OCI-LY7 (cell line): ENCODE measurements at regions not wholly inside any gene's neighbourhood (a gene's known extent, or its start where the extent isn't known, plus 50 kb on each side); places are given as distances from the start of the nearest gene placed in this dataset.

Experiments
- BruUV-seq: library from RNA; stranded (reverse); fragments of 400-500 nt; replicated peaks from 2 replicates; lab custom pipeline; 2021; lab: Mats Ljungman, UMichigan
- CTCF ChIA-PET: fragments of 300-600 bp; sonication (Branson Sonifier 250); formaldehyde crosslinking; loops from one replicate; lab custom pipeline; 2022; ENCODE audit warnings: antibody characterized with exemption; ENCODE audit not compliant: unreplicated experiment; lab: Charles Lee
- POLR2A ChIA-PET: fragments of 300-600 bp; sonication (Branson Sonifier 250); formaldehyde crosslinking; loops from one replicate; lab custom pipeline; 2022; ENCODE audit warnings: antibody characterized with exemption; lab: Charles Lee
- DNase-seq: peaks from one replicate; pipeline ENCODE4 v3.0.0-alpha.2; 2015; ENCODE audit warnings: low spot score
- H2AFZ ChIP-seq: fragments of 200-600 bp; sonication (generic), shearing (Covaris generic); 2 replicates; pipeline ENCODE4 v1.6.1; 2014; ENCODE audit warnings: mild to moderate bottlenecking, antibody characterized with exemption, low read length, moderate library complexity
- H3K27ac ChIP-seq: fragments of 200-600 bp; sonication (generic); 2 replicates; pipeline ENCODE4 v1.5.1; 2014; ENCODE audit warnings: mixed run types, low read depth, mild to moderate bottlenecking, moderate library complexity, low read length, inconsistent platforms; ENCODE audit not compliant: poor library complexity, severe bottlenecking
- H3K36me3 ChIP-seq: fragments of 200-600 bp; sonication (generic); 2 replicates; pipeline ENCODE4 v1.6.1; 2014; ENCODE audit warnings: mild to moderate bottlenecking, antibody characterized with exemption, low read length, moderate library complexity, mixed read lengths; ENCODE audit not compliant: insufficient read depth
- H3K4me1 ChIP-seq: fragments of 200-600 bp; sonication (generic); 2 replicates; pipeline ENCODE4 v1.5.1; 2014; ENCODE audit warnings: mild to moderate bottlenecking, low read length; ENCODE audit not compliant: insufficient read depth, poor library complexity, severe bottlenecking
- H3K4me2 ChIP-seq: fragments of 200-600 bp; sonication (generic); 2 replicates; pipeline ENCODE4 v1.6.1; 2014; ENCODE audit warnings: mild to moderate bottlenecking, low read length
- H3K4me3 ChIP-seq: fragments of 200-600 bp; sonication (generic); 2 replicates; pipeline ENCODE4 v1.5.1; 2014; ENCODE audit warnings: mild to moderate bottlenecking, low read depth, low read length; ENCODE audit not compliant: poor library complexity, severe bottlenecking
- H3K79me2 ChIP-seq: fragments of 200-600 bp; sonication (generic); 2 replicates; pipeline ENCODE4 v1.6.1; 2016; ENCODE audit warnings: low read depth, mild to moderate bottlenecking, low read length, moderate library complexity, mixed read lengths; ENCODE audit not compliant: insufficient read depth
- H3K9me2 ChIP-seq: fragments of 200-600 bp; sonication (generic); 2 replicates; pipeline ENCODE4 v1.6.1; 2016; ENCODE audit warnings: mild to moderate bottlenecking, low read length, mixed read lengths; ENCODE audit not compliant: insufficient read depth
- H3K9me3 ChIP-seq: fragments of 200-600 bp; sonication (generic); 2 replicates; pipeline ENCODE4 v1.6.1; 2014; ENCODE audit warnings: mild to moderate bottlenecking, mixed run types, low read length, mixed read lengths
- H4K20me1 ChIP-seq: fragments of 200-600 bp; sonication (generic); 2 replicates; pipeline ENCODE4 v1.6.1; 2014; ENCODE audit warnings: mild to moderate bottlenecking, antibody characterized with exemption, low read length, moderate library complexity, mixed read lengths; ENCODE audit not compliant: insufficient read depth
- EZH2phosphoT487 ChIP-seq: fragments of 200-600 bp; sonication (generic); IDR thresholded peaks from 2 replicates; pipeline ENCODE4 v1.6.1; 2018; ENCODE audit warnings: low read depth, borderline replicate concordance, mild to moderate bottlenecking, mixed run types, antibody characterized with exemption, low read length, moderate library complexity, mixed read lengths
- intact Hi-C: fragments of 100-400 bp; cut with micrococcal nuclease; formaldehyde crosslinking; loops from one replicate; pipeline ENCODE4 v1.10.0; 2022; ENCODE audit not compliant: unreplicated experiment
- TF ChIP-seq, protein P1 (sequence below): fragments of 200-600 bp; sonication (generic); conservative IDR thresholded peaks from 2 replicates; pipeline ENCODE4 v1.5.1; 2014; ENCODE audit warnings: mild to moderate bottlenecking, antibody characterized with exemption, low read length, moderate library complexity, mixed read lengths

DNA sequence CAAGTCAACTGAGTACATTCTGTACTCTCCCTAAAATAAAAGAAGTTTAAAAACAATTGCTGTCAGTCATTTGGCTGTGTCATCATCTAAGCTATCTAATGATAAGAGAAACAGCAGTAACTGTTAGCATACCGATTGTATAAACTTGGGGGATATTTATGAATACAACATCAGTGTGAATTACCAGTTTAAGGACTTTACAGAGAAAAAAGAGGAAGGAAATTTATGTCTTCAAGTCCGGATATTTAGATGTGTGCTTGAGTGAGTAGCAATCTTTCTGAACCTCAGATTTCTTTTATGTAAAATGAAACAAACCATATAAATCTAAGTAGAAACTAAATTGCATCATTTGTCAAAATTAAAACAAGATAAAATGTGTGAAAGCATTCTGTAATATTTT, 1557.0 kb downstream of the MRPL39 start:
- Histone ChIP-seq H3K4me1 (no peaks in the 10 kb centered on the region), H3K36me3 (no peaks in the 10 kb centered on the region), H3K27ac (no peak overlapping the region), H3K4me3 (no peak overlapping the region), H3K9me3 (peaks cover 35% of the 10 kb centered on the region), H3K9me2 (no peaks in the 10 kb centered on the region), H2AFZ (no peak overlapping the region), H3K79me2 (no peaks in the 10 kb centered on the region), H4K20me1 (no peaks in the 10 kb centered on the region), H3K4me2 (no peak overlapping the region)
- CTCF ChIA-PET, result no interaction called here
- TF ChIP-seq, protein P1, sequence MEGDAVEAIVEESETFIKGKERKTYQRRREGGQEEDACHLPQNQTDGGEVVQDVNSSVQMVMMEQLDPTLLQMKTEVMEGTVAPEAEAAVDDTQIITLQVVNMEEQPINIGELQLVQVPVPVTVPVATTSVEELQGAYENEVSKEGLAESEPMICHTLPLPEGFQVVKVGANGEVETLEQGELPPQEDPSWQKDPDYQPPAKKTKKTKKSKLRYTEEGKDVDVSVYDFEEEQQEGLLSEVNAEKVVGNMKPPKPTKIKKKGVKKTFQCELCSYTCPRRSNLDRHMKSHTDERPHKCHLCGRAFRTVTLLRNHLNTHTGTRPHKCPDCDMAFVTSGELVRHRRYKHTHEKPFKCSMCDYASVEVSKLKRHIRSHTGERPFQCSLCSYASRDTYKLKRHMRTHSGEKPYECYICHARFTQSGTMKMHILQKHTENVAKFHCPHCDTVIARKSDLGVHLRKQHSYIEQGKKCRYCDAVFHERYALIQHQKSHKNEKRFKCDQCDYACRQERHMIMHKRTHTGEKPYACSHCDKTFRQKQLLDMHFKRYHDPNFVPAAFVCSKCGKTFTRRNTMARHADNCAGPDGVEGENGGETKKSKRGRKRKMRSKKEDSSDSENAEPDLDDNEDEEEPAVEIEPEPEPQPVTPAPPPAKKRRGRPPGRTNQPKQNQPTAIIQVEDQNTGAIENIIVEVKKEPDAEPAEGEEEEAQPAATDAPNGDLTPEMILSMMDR, result no peak
- no peak for TF ChIP-seq EZH2phosphoT487
- intact Hi-C loops, result no loop called here
- BruUV-seq, result no TSS peak
- POLR2A ChIA-PET, result no interaction called here
- no peak for DNase-seq

DNA sequence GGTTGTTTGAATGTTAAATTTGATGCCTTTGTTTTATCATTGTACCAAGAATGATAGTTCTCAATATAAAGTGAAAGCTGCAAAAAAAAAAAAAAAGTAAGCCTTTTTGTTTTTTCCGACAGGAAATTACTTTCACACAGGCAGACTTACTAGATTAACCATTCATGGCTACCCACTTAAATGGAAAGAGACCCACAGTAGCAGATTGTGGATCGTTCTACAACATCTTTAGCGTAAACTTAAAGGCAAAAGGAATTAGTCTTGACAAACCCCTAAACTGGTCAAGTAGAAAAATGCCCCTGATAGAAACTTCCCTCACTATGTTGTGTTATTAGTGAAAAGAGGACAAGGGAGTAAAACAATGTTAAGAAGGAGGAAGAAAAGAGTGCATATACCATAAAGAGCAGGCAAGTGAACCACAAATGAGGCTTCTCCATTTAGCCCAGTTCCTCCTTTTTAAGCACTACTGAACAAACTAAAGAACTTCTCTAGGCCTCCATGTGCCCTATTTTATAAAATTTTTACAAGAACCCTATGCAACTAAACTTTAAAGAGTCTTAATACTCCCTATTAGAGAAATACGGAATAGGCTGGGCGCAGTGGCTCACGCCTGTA, 1560.3 kb downstream of the MRPL39 start:
- CTCF ChIA-PET, result no interaction called here
- H3K36me3 ChIP-seq, result no peaks in the 10 kb centered on the region
- H3K4me3 ChIP-seq, result no peak overlapping the region
- no peak for DNase-seq
- no peaks in the 10 kb centered on the region for H3K79me2 ChIP-seq
- POLR2A ChIA-PET, result interaction anchor here (0.7 kb wide), 1 partner anchor 924 kb away, joined by 3 read pairs; no protein-coding TSS in a partner anchor
- H3K9me2 ChIP-seq, result no peaks in the 10 kb centered on the region
- no peaks in the 10 kb centered on the region for H3K4me1 ChIP-seq
- H3K9me3 ChIP-seq, result peaks cover 35% of the 10 kb centered on the region
- no peak for TF ChIP-seq EZH2phosphoT487
- TF ChIP-seq, protein P1, result no peak
- H4K20me1 ChIP-seq, result no peaks in the 10 kb centered on the region
- intact Hi-C loops, result no loop called here
- no peak overlapping the region for H3K4me2 ChIP-seq
- no TSS peak for BruUV-seq
- H2AFZ ChIP-seq, result no peak overlapping the region
- no peak overlapping the region for H3K27ac ChIP-seq

DNA sequence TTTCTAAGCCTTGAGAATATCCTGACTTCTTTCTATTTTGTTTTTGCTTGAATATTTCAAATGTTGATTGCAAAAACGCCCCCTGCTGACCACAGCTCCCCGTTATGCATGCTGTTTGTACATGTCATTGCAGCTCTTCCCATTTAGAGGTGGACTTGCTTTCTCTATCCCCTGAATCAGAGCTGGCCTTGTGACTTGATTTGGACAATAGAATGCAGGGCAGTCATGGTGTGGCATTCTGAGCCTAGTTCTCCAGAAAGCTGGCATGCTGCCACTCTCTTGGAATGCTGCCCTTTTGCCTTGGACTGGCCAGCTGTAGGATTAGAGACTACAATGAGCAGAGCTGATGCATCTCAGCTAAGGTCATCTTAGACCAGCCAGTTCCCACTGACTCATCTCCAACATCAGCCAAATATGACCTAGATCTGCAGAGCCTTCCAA, 1561.5 kb downstream of the MRPL39 start:
- Histone ChIP-seq H4K20me1 (no peaks in the 10 kb centered on the region), H3K27ac (no peak overlapping the region), H3K9me3 (peaks cover 43% of the 10 kb centered on the region), H3K79me2 (no peaks in the 10 kb centered on the region), H3K9me2 (no peaks in the 10 kb centered on the region), H3K4me3 (no peak overlapping the region), H3K4me1 (no peaks in the 10 kb centered on the region), H3K36me3 (no peaks in the 10 kb centered on the region), H2AFZ (no peak overlapping the region), H3K4me2 (no peak overlapping the region)
- ChIA-PET CTCF (no interaction called here), POLR2A (no interaction called here)
- TF ChIP-seq, protein P1, result peak; percentile 50
- no peak for TF ChIP-seq EZH2phosphoT487
- BruUV-seq, result no TSS peak
- intact Hi-C loops, result no loop called here
- DNase-seq, result no peak
